Left renal pelvis (tissue), 4 donors: ENCODE measurements at regions not wholly inside any gene's neighbourhood (a gene's known extent, or its start where the extent isn't known, plus 50 kb on each side); places are given as distances from the start of the nearest gene placed in this dataset.

Experiments
- DNase-seq, 4 donors: peaks; one replicate each; pipeline ENCODE4 v3.0.0-alpha.2; 2013; ENCODE audit warnings: low read depth in 4 of 4, low spot score in 3 of 4

- no peak for DNase-seq
Observed at GRCh38 chr7:17474724-17475344, 176.4 kb downstream of the AHR start.

DNA sequence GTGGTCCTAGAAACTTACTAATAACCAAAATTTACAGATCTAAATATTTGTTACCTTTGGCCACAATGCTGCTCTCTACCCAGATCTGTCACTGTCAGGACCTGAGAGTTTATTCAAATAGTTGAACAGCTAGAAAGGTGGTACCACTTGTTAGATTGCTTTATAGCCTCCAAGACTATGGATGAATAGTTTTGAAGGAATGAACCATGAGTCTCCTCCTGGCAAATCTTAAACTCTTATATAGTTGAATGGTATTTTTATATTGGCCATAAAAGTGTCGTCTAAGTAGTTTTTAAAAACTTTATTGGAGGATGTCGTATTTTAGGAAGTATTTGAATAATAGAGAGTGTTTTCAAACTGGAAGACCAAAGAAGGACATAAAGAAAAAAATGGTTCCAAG is 178.7 kb downstream of the AHR start:
- DNase-seq, result no peak

GRCh38 chr7:17481118-17481517 is 182.7 kb downstream of the AHR start:
- DNase-seq, result no peak

- no peak for DNase-seq
Observed at GRCh38 chr7:17485368-17485767, 186.9 kb downstream of the AHR start.

DNA sequence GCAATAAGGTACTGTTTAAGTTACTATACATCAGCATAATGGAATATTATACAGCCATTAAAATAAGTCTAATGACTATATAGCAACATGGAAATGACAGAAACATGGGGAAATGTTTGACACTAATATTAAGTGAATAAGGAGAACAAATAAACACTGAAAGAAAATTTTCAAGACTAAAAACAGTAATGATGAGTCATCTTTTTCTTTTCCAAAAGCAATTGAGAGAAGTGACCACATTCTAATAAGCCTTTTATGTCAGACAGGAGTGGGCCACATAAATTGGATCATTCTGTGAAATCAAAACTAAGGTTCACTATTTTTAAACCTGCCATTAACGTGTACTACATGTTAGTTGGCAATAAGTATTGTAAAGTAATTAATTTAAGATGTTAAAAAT is 187.5 kb downstream of the AHR start:
- DNase-seq, result no peak

GRCh38 chr7:17486835-17487234 is 188.4 kb downstream of the AHR start:
- no peak for DNase-seq

GRCh38 chr7:17487343-17487742 is 188.9 kb downstream of the AHR start:
- no peak for DNase-seq

DNA sequence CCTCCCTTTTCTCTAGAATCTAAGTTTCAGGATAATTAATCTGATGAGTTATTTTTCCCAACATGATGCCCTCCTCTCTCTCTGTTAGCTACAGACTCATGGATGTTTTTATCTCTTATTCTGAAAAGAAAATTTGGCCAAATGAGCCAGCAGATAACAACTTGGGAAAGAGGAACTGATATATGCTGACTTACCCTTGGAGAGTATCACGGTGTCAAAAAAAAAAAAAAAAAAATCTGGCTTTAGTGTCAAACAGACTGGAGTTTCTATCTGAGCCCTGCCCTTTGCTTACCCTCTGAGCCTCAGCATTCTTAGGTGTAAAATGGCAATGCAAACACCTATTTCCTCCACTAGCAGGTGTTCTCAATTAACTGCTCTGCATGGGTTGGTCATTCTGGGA is 190.4 kb downstream of the AHR start:
- DNase-seq, result no peak

DNA sequence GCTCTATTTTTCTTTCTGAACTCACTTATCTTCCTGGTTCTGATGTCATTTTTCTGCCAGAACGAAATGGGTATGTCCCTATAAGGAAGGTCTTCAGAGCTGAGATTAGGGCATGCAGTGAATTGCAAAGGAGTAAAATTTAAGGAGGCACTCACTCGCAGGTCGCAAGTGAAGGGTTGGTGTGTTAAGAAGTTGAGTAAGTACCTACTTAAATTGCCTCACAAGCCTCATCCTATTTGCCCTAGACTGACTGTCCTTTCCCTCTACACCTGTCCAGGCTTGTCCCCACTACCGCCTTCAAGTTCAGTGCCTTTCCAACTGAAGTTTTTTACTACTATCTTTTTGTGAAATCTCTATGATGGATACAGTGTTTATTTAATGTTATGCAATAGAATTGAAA is 191.5 kb downstream of the AHR start:
- no peak for DNase-seq

DNA sequence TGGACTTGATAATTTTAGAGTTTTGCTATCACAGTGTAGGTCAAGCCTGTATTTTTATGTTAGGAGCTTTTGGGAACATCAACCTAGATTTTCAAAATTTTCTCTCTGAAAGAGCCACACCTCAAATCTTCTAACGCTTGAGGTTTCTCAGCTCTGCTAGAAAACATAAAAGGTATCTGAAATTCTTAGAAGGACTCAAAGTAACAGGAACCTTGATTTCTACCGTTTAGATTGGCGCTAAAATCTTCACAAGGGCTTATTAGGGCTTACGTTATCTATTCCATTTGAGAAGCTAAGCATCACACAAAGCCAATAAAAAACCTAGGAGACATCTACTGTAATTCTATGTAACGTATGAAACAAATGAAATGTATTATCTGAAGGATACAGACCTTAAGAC is 192.4 kb downstream of the AHR start:
- no peak for DNase-seq

GRCh38 chr7:17492437-17492836 is 194.0 kb downstream of the AHR start:
- no peak for DNase-seq

DNA sequence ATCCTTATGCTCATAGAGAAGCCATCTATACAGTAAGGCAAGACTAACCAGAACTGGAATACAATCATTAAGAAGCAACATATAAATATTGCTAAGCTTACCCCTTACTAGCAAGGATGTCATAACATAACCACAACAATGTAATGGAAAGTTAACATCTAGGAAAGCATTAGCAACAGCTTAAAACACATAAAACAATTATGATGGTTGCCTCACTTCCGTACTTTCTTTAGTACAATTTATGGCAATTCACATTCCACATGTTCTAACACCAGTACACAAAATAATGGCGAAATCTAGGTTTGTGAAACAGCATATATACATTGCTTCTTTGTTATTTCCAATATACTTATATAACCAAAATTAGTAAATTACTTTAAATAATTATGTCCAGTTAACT is 195.0 kb downstream of the AHR start:
- no peak for DNase-seq

- no peak for DNase-seq
Observed at GRCh38 chr7:17495655-17496394, 197.4 kb downstream of the AHR start.

DNA sequence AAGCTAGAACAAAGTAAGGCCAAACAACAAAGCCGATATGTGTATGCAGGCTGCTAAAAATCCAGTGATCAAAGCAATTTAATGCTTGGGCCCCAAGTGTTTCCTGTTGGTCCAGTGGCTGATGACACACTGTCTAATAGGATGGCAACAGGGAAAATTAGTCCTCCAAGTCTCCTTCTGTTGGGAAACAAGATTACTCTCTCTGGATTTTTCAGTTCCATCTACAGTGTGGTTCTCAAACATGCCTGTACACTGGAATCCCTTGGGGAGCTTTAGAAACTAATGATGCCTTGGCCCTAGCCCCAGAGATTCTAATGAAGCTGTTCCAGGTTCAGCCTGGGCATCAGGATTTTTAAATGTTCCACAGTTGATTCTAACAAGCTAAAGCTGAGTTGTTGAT is 198.7 kb downstream of the AHR start:
- DNase-seq, result no peak

- no peak for DNase-seq
Observed at GRCh38 chr7:17497549-17498167, 199.2 kb downstream of the AHR start.

DNA sequence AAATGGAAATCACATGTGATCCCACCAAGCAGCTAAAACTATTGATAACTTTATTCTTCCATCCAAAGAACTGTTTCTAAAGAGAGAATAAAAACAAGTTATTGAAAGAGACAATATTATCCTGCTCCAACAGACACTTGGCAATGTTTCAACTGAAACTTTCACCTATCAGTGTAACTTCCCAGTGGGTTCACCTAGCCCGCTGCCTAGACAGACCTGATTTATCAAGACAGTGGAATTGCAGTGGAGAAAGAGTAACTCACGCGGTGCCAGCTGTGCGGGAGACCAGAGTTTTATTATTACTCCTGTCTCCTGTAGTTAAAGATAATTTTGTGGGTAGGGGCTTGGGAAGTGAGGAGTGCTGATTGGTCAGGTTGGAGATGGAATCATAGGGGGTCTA is 199.8 kb downstream of the AHR start:
- no peak for DNase-seq

DNA sequence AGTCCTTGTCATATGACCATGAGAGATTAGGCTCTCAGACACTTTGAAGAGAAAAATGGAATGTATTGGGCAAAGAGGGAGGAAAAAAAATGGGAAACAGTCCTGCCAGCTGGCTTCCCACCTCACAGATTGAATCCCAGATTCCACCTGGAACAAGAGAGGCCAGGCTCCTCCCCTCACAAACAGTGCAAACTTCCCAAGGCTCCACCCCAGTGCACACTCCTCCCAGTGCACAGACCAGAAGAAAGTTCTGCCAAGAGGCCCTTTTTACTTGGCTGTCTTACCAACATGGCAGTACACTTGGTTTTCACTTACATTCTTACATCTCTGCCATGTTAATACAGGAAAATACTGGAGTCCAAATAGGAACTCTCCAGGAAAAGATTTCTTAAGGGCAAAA is 202.3 kb downstream of the AHR start:
- no peak for DNase-seq

DNA sequence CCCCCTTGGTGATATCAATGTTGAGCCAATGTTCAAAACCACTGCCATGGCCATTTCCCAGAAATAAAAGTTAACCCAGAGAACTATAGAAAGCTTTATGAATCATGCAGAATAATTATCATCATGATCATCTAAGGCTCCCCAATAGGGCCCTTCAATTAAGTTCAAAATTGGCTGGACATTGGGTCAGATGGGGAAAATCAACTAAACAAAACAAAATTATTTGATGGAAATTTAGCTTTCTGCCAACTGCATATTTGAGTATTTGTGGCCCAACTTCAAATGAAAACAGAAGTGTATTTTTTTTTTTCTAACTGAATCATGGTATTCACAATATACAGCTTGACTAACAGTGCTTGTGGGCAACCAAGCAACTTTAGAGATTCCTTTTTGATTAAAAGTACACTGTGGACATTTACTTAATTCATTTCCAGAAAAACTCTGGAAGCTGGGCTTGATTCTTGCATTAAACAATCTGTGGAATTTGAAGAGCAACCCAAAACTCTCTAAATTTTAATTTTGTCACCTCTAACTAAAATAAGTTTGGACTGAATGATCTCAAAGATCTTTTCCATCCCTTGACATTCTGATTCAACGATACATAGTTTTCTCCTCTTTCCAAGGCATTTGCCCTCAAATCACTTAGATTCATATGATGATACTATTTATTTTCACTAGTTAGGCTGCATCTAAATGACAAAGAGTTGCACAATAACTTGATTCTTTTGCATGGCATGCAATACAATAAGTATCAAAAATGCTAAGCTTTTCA is 203.2 kb downstream of the AHR start:
- no peak for DNase-seq

GRCh38 chr7:17502213-17503060 is 204.0 kb downstream of the AHR start:
- DNase-seq, result no peak

GRCh38 chr7:17506095-17506494 is 207.6 kb downstream of the AHR start:
- DNase-seq, result no peak

GRCh38 chr7:17506596-17506995 is 208.1 kb downstream of the AHR start:
- no peak for DNase-seq
